ENCODE measurements at regions not wholly inside any gene's neighbourhood (a gene's known extent, or its start where the extent isn't known, plus 50 kb on each side); places are given as distances from the start of the nearest gene placed in this dataset.
A peak's percentile ranks its signal among the peaks of the same experiment; 100 is the strongest.
"Not testable (repeated sequence)": the region's sequence is repeated elsewhere in the genome, so short reads cannot be mapped to it uniquely, and the experiment has no call there.

DNA sequence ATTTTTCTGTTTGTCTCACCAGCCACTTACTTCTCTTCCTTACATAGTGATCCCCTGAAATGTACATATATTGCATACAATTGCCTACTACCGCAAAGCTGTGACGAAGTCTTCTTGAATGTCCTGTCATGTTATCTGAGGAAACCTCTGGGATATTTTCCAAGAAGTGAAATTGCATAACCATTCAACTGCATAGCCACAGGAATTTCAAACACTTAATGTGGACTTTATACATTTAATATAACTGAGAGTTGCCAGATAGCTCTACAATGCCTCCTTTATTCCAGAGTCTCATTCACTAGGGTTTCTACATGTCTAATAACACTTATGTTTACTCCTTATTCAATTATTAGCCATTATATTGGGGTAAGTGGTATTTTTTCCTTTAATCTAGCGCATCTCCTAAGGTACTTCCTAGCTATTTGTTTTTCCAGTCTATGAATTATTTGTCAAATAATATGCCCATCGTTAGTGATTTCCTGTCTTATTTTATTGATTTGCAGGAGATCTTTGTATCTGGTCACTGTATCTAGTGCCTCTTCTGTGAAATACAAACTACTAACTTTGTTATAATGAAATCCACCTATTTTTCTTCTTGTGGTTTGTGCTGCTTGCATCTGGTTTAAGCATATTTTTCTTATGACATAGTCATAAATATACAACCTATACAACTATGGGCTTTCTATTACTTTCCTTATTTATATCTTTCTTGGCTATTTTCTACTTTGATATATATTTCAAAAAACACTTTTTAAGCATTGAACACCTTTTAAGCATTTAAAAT is 69.2 kb upstream of the GRID2 start:
- DNase-seq (ENCODE audit: low read depth), result peak; percentile 72

DNA sequence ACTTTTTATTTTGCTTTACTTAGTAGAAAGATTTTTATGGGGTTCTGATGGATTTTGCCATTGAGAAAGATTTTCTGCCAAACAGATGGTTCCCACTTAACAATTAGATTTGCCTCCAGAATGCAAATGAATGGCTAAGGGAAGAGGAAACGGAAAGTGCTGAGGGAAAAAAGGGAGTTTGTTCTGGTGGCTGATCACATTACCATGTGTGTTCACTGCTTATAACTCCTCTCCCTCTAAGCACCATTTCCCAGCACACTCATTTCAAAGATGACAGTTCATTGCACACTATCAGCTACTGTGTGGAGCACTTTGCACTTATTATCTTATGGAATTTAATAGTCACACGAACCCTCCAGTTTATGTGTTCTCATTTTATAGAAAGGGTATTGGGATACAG is 68.0 kb upstream of the GRID2 start:
- no peak for DNase-seq (ENCODE audit: low read depth)

DNA sequence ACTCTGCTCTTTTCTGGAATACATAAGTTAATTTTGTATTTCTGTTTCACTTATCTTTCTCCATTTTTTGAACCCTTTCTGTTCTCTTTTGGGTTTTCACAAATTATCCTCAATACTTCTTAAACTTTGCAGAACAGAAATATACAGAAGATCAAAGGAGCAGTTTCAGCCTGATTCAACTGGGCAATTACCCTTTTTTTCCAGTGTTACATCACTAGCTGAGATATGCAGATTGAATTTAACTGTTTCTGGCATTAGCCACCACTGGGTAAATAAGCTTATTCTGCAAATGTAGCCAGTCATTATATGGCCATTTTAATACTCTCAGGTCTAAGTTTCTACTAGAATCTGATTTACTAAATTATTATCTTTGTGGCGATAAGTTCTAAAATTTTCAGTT is 66.9 kb upstream of the GRID2 start:
- DNase-seq (ENCODE audit: low read depth), result no peak

DNA sequence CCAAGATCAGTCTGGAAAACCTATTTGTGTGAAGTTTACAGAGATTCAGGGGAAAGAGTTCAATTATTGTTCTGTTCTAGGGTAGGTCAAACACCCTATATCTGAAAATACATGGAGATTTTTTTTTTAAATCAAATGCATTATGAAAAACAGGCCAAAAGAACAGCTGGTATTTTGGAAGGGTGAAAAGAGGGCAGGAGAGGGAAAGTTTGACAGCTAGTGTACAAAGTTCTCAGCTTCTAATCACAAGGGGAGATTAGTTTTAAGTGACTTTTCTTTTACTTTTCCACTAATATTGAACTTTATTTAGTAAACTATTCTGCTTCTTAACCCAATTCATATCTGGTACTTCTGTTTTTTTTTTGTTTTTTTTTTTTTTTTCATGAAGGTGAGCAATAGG is 66.2 kb upstream of the GRID2 start:
- DNase-seq (ENCODE audit: low read depth), result no peak

DNA sequence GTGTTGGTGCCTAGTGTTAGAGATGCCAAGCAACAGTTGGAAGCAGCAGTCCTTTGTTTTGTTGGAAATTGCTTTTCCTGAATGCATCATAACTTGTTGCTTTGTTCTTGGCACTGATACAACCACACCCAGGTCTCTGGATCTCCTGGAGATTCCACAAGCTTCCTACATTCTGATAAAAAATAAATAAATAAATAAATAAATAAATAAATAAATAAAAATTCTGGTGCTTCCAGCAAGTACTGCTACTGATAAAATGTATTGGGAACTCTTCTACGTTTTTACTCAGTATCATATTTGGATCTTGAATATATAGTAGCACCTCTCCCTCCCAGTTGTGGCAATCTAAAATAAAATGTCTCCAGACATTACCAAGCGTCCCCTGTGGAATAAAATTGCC is 62.7 kb upstream of the GRID2 start:
- no peak for DNase-seq (ENCODE audit: low read depth)

DNA sequence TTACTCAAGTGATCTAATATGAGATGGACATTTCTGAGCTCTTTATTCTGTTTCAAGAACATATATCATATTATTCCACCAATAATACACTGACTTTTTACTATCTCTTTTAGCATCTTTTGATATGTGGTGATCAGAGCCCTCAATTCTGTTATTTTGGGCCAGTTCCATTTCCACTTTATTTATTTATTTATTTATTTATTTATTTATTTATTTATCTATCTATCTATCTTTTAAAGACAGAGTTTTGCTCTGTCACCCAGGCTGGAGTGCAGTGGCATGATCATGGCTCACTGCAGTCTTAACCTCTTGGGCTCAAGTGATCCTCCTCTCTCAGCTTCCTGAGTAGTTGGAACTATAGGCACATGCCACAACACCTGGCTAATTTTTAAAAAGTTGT is 57.4 kb upstream of the GRID2 start:
- DNase-seq (ENCODE audit: low read depth), result no peak

DNA sequence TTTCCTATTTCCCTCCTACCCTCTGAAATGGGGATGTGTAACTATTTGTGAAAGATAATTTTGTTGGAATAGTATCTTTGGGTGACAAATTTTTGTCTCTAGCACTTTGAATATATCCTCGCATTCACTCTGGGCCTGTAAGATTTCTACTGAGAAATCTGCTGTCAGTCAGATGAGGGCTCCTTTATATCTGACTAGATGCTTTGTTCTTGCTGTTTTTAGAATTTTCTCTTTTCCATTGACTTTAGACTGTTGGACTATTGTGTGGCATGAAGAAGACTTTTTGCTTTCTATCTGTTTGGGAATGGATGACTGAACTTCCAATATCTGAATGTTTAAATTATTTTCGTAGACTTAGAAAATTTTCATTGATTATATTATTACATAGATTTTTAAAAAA is 54.2 kb upstream of the GRID2 start:
- DNase-seq (ENCODE audit: low read depth), result no peak

DNA sequence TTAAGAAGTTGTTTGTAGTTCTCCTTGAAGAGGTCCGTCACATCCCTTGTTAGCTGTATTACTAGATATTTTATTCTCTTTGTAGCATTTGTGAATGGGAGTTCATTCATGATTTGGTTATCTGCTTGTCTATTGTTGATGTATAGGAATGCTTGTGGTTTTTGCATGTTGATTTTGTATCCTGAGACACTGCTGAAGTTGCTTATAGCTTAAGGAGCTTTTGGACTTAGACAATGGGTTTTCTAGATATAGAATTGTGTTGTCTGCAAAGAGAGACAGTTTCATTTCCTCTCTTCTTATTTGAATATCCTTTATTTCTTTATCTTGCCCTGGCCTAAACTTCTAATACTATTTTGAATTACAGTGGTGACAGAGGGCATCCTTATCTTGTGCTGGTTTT is 52.1 kb upstream of the GRID2 start:
- DNase-seq (ENCODE audit: low read depth), result no peak

DNA sequence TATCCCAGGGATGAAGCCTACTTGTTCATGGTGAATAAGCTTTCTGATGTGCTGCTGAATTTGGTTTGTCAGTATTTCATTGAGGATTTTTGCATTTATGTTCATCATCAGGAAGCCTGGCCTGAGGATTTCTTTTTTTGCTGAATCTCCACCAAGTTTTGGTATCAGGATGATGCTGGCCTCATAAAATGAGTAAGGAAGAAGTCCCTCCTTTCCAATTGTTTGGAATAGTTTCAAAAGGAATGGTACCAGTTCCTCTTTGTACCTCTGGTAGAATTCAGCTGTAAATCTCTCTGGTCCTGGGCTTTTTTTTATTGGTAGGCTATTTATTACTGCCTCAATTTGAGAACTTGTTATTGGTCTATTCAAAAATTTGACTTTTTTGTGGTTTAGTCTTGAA is 51.4 kb upstream of the GRID2 start:
- not testable (repeated sequence) for DNase-seq (ENCODE audit: low read depth)

DNA sequence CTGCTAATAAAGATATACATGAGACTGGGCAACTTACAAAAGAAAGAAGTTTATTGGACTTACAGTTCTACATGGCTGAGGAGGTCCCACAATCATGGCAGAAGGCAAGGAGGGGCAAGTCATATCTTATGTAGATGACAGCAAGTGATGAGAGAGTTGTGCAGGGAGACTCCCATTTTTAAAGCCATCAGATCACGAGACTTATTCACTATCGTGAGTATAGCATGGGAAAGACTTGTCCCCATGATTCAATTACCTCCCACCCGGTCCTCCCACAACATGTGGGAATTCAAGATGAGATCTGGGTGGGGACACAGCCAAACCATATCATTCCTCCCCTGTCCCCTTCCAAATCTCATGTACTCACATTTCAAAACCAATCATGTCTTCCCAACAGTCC is 50.9 kb upstream of the GRID2 start:
- DNase-seq (ENCODE audit: low read depth), result no peak

DNA sequence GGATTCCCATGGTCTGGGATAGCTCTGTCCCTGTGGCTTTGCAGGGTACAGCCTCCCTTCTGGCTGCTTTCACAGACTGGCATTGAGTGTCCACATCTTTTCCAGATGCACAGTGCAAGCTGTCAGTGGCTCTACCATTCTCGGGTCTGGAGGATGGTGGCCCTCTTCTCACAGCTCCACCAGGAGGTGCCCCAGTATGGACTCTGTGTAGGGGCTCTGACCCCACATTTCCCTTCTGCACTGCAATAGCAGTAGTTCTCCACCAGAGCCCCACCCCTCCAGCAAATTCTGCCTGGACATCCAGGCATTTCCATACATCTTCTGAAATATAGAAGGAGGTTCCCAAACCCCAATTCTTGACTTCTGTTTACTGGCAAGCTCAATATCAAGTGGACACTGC is 50.2 kb upstream of the GRID2 start:
- no peak for DNase-seq (ENCODE audit: low read depth)
